Eye (tissue), 1 donor: ENCODE measurements at regions not wholly inside any gene's neighbourhood (a gene's known extent, or its start where the extent isn't known, plus 50 kb on each side); places are given as distances from the start of the nearest gene placed in this dataset.
A peak's percentile ranks its signal among the peaks of the same experiment; 100 is the strongest.

Experiments used
- DNase-seq: peaks from one replicate; pipeline ENCODE4 v3.0.0-alpha.2; 2015

DNA sequence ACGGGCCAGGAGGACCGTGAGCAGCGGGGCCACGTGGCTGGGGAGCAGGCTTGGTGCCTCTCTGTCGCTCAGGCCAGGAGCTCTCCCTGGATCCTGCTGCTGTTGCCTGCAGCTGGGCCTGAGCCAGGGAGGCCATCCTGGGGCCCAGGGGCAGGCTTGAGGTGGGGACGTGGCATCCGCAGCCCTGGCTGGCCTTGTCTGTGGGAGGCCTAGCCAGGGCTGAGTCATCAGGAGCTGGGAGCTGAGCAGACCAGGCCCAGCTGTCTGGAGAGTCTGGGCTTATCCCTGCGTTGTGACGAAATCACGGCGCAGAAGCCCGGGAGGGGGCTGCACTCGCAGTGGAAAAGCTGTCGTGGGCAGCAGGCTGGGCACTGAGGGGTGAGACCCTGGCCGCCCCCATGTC is 138.8 kb upstream of the COL5A1 start:
- peak; percentile 34 for DNase-seq

- DNase-seq: no peak
Measured at GRCh38 chr9:134503301-134504105, 138.1 kb upstream of the COL5A1 start.

DNA sequence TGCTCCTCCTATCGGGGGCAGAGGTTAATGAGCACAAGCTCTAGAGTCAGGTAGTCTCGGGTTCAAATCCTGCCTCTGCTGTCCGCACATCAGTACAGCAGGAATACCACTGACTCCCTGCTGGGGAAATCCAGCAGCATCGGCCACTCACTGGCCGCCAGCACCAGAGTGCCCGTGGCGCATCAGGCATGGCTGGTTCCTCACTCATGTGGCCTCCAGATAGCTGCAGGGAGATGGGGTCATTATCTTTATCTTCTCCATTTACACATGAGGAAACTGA is 137.6 kb upstream of the COL5A1 start:
- DNase-seq: no peak

DNA sequence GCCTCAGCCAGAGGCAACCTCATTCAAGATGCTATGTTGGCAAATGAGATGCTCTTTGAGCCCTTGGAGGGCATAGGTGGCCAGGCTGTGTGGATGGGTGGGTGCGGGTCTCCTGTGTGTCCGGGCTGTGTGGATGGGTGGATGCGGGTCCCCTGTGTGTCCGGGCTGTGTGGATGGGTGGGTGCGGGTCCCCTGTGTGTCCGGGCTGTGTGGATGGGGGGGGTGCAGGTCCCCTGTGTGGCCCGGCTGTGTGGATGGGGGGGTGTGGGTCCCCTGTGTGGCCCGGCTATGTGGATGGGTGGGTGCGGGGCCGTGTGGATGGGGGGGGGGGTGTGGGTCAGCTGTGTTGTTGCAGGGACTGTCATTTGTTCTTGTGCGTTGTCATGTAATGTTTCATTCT is 136.6 kb upstream of the COL5A1 start:
- DNase-seq: no peak

GRCh38 chr9:134509281-134509680 is 132.3 kb upstream of the COL5A1 start:
- DNase-seq: no peak

GRCh38 chr9:134509817-134510216 is 131.8 kb upstream of the COL5A1 start:
- no peak for DNase-seq

DNA sequence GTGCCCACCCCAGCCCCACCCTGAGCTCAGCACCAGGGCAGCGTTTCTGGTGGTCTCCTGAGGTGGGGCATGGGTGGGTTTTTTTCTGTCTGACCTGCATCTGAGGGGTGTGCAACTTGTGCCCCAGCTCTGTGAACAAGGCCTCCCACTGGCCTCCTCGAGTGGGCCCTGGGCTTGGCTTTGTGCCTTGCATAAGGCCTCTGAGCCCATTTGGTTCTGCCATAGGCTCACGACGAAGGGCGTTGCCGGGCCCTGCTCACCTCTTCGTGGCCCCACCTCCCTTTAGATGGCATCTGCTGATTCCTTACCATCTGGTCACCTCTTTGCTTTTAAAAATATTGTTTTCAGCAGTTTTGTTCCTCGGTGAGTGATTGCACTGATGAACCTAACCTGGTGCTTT is 127.1 kb upstream of the COL5A1 start:
- DNase-seq: no peak

DNA sequence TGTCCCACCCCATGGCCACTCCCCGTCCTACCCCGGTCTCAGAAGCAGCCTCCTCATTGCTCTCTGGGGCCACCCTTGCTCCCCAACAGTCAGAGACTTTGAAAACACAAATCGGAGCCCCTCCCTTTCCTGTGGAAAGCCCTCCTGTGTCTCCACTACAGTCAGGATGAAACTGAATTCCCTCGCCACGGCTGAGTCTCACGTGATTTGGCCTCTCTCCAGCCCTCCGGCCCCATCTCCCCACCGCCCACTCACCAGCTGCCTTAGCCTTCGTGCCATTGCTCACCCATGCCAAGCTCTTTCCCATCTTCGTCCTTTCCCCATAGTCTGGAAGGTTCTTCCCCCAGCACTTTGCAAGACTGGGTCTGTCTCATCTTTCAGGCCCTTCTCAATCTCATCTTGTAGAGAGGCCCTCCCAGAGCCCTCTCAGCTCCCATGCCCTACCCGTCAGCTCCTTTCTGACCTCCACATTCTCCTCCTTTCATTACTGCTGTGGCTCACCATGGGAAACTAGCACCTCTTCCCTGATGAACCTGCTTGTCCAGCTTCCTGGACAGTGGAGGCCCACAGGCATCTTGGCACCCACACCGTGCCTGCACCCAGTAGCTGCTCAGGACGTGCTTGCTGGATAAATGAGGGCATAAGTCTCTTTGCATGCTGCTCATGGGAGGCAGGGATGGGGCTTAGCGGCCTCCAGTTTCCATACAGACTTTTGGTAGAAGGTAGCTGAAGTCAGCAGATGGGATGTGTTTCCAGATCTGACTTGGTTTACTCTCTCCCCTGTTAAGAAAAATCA is 126.4 kb upstream of the COL5A1 start:
- no peak for DNase-seq

DNA sequence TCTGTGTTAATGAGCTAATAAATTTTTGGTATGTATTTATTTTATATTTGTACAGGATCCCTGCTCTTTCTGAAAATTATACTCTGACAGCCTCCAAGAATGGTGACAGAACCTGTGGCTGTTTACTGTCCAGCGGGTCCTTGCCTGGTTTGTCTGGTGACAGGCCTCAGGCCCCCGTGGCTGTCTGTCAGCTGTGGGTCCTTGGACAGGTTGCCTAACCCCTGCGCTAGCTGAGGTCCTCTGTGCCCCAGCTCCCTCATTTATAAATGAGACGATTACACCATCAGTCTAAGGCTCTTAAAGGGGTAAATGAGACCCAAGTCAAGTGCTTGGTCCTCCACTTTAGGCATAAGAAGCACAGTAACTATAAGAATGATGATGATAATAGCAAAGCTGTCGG is 125.1 kb upstream of the COL5A1 start:
- no peak for DNase-seq

DNA sequence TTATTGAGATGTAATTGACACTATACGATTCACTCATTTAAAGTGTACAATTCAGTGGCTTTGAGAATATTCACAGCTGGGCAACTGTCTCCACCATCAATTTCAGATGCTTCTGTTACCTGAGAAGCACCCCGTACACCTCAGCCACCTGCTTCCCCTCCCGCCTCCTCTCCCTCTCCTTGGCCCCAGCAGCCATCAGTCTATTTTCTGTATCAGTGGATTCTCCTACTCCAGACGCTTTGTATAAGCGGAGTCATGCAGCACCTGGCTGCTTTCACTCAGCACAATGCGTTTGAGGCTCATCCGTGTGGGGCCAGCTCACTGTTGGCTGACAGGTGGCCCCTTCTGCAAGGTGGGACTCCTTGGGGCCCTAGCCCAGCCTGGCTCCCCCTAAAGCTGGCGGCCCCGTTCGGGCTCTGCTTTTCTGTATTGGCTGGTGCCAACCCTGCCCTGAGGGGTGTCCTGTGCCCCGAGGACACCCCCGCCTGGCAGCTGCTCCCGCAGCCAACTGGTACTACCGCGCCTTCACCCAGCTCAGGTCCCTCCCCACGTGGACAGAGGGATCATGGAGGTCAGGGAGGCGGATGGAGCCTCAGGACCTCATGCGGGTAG is 124.4 kb upstream of the COL5A1 start:
- DNase-seq: no peak

GRCh38 chr9:134518004-134518606 is 123.5 kb upstream of the COL5A1 start:
- no peak for DNase-seq

- no peak for DNase-seq
Measured at GRCh38 chr9:134519375-134520070, 122.1 kb upstream of the COL5A1 start.

DNA sequence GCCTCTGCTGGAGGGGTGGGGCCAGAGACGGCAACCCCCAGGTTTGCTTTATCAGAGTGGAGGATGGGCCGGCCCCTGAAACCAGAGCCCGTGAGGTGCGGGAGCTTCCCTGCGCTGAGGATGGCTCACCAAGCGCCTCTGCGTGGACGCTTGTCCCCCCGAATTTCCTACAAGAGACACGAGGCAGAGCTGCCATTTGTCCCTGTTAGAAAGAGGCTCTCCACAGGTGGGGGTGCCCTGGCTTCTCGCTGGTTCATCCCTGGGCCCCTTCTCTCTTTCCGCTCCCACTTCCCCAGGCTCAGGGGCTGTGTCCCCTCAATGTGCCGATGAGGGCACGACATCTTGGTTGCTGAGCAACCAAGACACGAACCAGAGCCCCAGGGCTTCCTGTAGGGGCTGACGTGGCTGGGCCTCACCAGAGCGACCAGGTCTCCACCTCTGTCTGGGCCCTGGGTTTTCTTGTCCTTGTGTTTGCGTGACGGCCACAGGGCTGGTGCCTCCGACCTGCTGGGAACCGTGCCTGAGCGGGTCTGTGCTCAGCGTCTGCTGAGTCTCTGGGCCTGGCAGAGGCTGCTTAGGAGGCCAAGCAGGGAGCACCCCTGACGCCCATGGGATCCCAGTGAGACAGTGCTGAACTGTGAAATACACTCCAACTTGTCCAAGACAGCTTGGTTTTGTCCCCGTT is 119.6 kb upstream of the COL5A1 start:
- no peak for DNase-seq

GRCh38 chr9:134522502-134522848 is 119.1 kb upstream of the COL5A1 start:
- no peak for DNase-seq

DNA sequence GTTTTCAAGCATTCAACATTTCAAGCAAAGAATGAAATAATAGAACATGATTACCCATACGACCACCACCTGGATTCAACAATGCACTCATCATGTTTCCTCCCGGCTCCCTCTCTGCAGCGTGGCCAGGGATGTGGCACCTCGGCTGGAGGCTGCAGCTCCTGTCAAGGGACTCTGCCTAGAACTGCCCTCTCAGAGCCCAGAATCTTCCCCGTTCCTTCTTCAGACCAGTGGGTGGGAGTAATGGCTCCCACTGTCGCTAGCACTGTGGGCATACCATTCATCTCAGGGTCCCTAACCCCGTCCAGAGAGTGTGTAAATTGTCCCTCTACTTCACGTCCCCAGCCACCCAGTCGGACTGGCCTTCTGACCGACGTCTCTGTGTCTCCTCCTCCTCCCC is 118.6 kb upstream of the COL5A1 start:
- no peak for DNase-seq

GRCh38 chr9:134525070-134525815 is 116.4 kb upstream of the COL5A1 start:
- no peak for DNase-seq

- DNase-seq: peak; percentile 24
Measured at GRCh38 chr9:134525841-134526583, 115.6 kb upstream of the COL5A1 start.

GRCh38 chr9:134526584-134527477 is 114.8 kb upstream of the COL5A1 start:
- no peak for DNase-seq

GRCh38 chr9:134530724-134531123 is 110.9 kb upstream of the COL5A1 start:
- DNase-seq: no peak
